ENCODE measurements at regions not wholly inside any gene's neighbourhood (a gene's known extent, or its start where the extent isn't known, plus 50 kb on each side); places are given as distances from the start of the nearest gene placed in this dataset.
"Not testable (repeated sequence)": the region's sequence is repeated elsewhere in the genome, so short reads cannot be mapped to it uniquely, and the experiment has no call there.

GRCh38 chr5:4571248-4571948 lies 568.7 kb upstream of the ADAMTS16 start:
- Mint-ChIP-seq H3K27me3 (ENCODE audit: low read depth) (no peaks in the 10 kb centered on the region), H3K4me3 (no peak overlapping the region), H3K36me3 (ENCODE audit: insufficient read depth in 2 of 2) (peaks cover 0 to 3% of the 10 kb centered on the region in 2 donors), H3K4me1 (ENCODE audit: low read depth) (no peaks in the 10 kb centered on the region), H3K27ac (no peak overlapping the region), H3K9me3 (peaks cover 8 to 9% of the 10 kb centered on the region in 2 donors)
- ATAC-seq (replicated peaks in 1 of 2) (no peak), DNase-seq (no peak)

- peaks cover 0 to 3% of the 10 kb centered on the region in 2 donors for H3K36me3 Mint-ChIP-seq (ENCODE audit: insufficient read depth in 2 of 2)
- ATAC-seq (replicated peaks in 1 of 2), result no peak
- no peak overlapping the region for H3K4me3 Mint-ChIP-seq
- no peak for DNase-seq
- H3K9me3 Mint-ChIP-seq, result peaks cover 6 to 8% of the 10 kb centered on the region in 2 donors
- no peaks in the 10 kb centered on the region for H3K27me3 Mint-ChIP-seq (ENCODE audit: low read depth)
- H3K4me1 Mint-ChIP-seq (ENCODE audit: low read depth), result no peaks in the 10 kb centered on the region
- H3K27ac Mint-ChIP-seq, result no peak overlapping the region
Observed at GRCh38 chr5:4572311-4573100, 567.6 kb upstream of the ADAMTS16 start.

GRCh38 chr5:4575608-4576007 lies 564.5 kb upstream of the ADAMTS16 start:
- no peaks in the 10 kb centered on the region for H3K4me1 Mint-ChIP-seq (ENCODE audit: low read depth)
- H3K27me3 Mint-ChIP-seq (ENCODE audit: low read depth), result no peaks in the 10 kb centered on the region
- peaks cover 0 to 3% of the 10 kb centered on the region in 2 donors for H3K36me3 Mint-ChIP-seq (ENCODE audit: insufficient read depth in 2 of 2)
- H3K4me3 Mint-ChIP-seq, result no peak overlapping the region
- DNase-seq (no peak), ATAC-seq (replicated peaks in 1 of 2) (no peak)
- H3K9me3 Mint-ChIP-seq, result peaks cover 7 to 13% of the 10 kb centered on the region in 2 donors
- H3K27ac Mint-ChIP-seq, result no peak overlapping the region

DNA sequence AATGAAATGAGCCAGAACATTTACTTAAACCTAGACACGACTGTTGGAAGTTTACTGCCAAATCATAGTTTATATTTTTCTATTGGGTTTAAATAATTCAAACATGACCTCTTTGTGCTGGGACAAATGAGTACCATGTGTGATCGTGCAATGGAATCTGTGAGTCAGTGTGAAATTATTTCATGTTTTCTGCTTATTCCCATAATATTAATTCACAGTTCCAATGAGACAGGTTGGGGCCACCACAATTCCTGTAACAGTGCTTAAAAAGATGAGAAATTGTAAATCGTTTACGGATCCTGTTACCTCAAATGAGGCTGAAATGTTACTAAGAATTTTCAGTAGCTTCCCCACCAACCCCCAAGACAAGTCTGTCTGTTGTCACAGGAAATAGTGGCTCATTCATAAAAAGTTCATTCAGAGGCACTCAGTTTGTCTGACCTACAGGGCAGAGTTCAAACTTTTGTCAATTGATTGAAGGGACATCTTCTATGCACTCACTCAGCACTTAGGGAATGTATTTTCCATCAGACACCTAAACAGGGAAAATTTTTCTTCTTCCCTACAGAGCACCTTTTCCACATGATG lies 563.9 kb upstream of the ADAMTS16 start:
- H3K27ac Mint-ChIP-seq, result no peak overlapping the region
- peaks cover 2 to 3% of the 10 kb centered on the region in 2 donors for H3K36me3 Mint-ChIP-seq (ENCODE audit: insufficient read depth in 2 of 2)
- no peak overlapping the region for H3K4me3 Mint-ChIP-seq
- peaks cover 5 to 18% of the 10 kb centered on the region in 2 donors for H3K9me3 Mint-ChIP-seq
- no peaks in the 10 kb centered on the region for H3K27me3 Mint-ChIP-seq (ENCODE audit: low read depth)
- H3K4me1 Mint-ChIP-seq (ENCODE audit: low read depth), result no peaks in the 10 kb centered on the region
- no peak for ATAC-seq (replicated peaks in 1 of 2)
- DNase-seq, result no peak

DNA sequence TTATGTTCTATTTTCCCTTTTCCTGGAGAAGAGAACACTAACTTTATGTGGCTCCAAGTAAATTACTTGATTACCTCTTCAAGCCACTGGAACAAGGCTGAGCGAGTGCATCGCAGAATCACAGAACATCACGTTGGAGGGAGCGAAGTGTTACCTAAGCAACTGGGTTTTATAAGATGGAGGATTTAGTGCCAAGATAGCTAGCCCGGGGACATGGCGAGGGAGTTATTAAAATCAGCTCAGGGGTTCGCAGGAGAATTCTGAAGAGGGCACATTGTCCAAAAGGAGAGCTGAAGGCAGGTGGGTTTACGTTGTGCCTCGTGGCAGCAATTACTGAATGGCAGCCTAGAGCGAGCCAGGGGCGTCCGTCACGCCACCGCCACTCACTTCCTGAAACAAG lies 563.2 kb upstream of the ADAMTS16 start:
- Mint-ChIP-seq H3K4me1 (ENCODE audit: low read depth) (no peaks in the 10 kb centered on the region), H3K27me3 (ENCODE audit: low read depth) (no peaks in the 10 kb centered on the region), H3K36me3 (ENCODE audit: insufficient read depth in 2 of 2) (peaks cover 2 to 3% of the 10 kb centered on the region in 2 donors), H3K4me3 (no peak overlapping the region), H3K9me3 (peaks cover 5 to 18% of the 10 kb centered on the region in 2 donors), H3K27ac (no peak overlapping the region)
- no peak for DNase-seq
- ATAC-seq (replicated peaks in 1 of 2), result no peak

- Mint-ChIP-seq H3K36me3 (ENCODE audit: insufficient read depth in 2 of 2) (peaks cover 0 to 2% of the 10 kb centered on the region in 2 donors), H3K27me3 (ENCODE audit: low read depth) (no peaks in the 10 kb centered on the region), H3K4me1 (ENCODE audit: low read depth) (no peaks in the 10 kb centered on the region), H3K27ac (no peak overlapping the region), H3K4me3 (no peak overlapping the region), H3K9me3 (peaks cover 3 to 15% of the 10 kb centered on the region in 2 donors)
- DNase-seq (no peak), ATAC-seq (replicated peaks in 1 of 2) (no peak)
Observed at GRCh38 chr5:4579679-4580078, 560.5 kb upstream of the ADAMTS16 start.

DNA sequence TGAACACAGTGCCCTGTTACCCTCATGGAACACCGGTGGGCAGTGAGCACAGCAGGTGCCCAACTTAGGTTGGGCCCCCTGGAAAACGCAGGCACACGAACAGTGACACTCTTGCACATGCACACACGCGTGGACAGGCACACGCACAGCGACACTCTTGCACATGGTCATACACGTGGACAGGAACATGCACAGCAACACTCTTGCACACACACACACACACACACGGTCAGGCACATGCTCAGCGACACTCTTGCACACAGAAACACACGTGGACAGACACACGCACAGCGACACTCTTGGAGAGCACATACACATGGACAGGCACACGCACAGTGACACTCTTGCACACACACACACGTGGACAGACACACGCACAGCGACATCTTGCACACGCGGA lies 559.4 kb upstream of the ADAMTS16 start:
- Mint-ChIP-seq H3K27me3 (ENCODE audit: low read depth) (no peaks in the 10 kb centered on the region), H3K4me3 (no peak overlapping the region), H3K9me3 (peaks cover 3 to 18% of the 10 kb centered on the region in 2 donors), H3K27ac (no peak overlapping the region), H3K4me1 (ENCODE audit: low read depth) (no peaks in the 10 kb centered on the region), H3K36me3 (ENCODE audit: insufficient read depth in 2 of 2) (peaks cover 0 to 2% of the 10 kb centered on the region in 2 donors)
- DNase-seq (no peak), ATAC-seq (replicated peaks in 1 of 2) (no peak)

GRCh38 chr5:4581289-4581688 lies 558.8 kb upstream of the ADAMTS16 start:
- ATAC-seq (replicated peaks in 1 of 2) (no peak), DNase-seq (no peak)
- Mint-ChIP-seq H3K9me3 (peaks cover 5 to 20% of the 10 kb centered on the region in 2 donors), H3K4me1 (ENCODE audit: low read depth) (no peaks in the 10 kb centered on the region), H3K27me3 (ENCODE audit: low read depth) (no peaks in the 10 kb centered on the region), H3K36me3 (ENCODE audit: insufficient read depth in 2 of 2) (peaks cover 0 to 2% of the 10 kb centered on the region in 2 donors), H3K4me3 (no peak overlapping the region), H3K27ac (no peak overlapping the region)

- Mint-ChIP-seq H3K4me3 (no peak overlapping the region), H3K27ac (no peak overlapping the region), H3K27me3 (ENCODE audit: low read depth) (no peaks in the 10 kb centered on the region), H3K9me3 (peaks cover 4 to 22% of the 10 kb centered on the region in 2 donors), H3K4me1 (ENCODE audit: low read depth) (no peaks in the 10 kb centered on the region), H3K36me3 (ENCODE audit: insufficient read depth in 2 of 2) (peaks cover 0 to 2% of the 10 kb centered on the region in 2 donors)
- DNase-seq (no peak), ATAC-seq (replicated peaks in 1 of 2) (no peak)
Observed at GRCh38 chr5:4584982-4585381, 555.1 kb upstream of the ADAMTS16 start.

GRCh38 chr5:4613440-4613839 lies 526.7 kb upstream of the ADAMTS16 start:
- ATAC-seq (replicated peaks in 1 of 2) (no peak), DNase-seq (no peak)
- no peaks in the 10 kb centered on the region for H3K4me1 Mint-ChIP-seq (ENCODE audit: low read depth)
- no peaks in the 10 kb centered on the region for H3K27me3 Mint-ChIP-seq (ENCODE audit: low read depth)
- H3K9me3 Mint-ChIP-seq, result peaks cover 7% of the 10 kb centered on the region in 2 donors
- H3K27ac Mint-ChIP-seq, result no peak overlapping the region
- H3K36me3 Mint-ChIP-seq (ENCODE audit: insufficient read depth in 2 of 2), result peaks cover 0 to 4% of the 10 kb centered on the region in 2 donors
- H3K4me3 Mint-ChIP-seq, result no peak overlapping the region

DNA sequence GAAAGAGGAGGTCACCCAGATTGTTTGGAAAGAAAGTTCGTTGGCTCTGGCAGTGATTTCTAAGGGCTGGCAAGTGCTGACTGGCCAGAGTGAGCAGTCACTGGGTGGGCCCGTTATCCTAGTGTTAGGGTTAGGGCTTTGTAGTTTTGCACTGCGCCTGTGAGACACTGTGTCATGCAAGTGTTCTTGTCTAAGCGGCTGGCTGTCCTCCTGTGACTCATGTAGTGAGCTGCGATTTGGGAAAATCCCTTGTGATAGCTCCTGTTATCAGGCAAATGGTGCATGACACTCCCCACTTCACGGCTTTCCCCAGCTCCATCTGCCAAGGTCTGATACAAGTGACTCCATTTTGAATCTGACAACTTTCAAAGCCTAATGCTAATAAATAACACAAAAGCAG lies 526.0 kb upstream of the ADAMTS16 start:
- no peak overlapping the region for H3K4me3 Mint-ChIP-seq

GRCh38 chr5:4615369-4615768 lies 524.8 kb upstream of the ADAMTS16 start:
- H3K4me1 Mint-ChIP-seq (ENCODE audit: low read depth); H3K9me3 Mint-ChIP-seq; H3K27me3 Mint-ChIP-seq (ENCODE audit: low read depth); ATAC-seq (replicated peaks in 1 of 2); DNase-seq; H3K36me3 Mint-ChIP-seq (ENCODE audit: insufficient read depth in 2 of 2); H3K27ac Mint-ChIP-seq; H3K4me3 Mint-ChIP-seq: not testable (repeated sequence)

More for the DNA sequence above, 526.0 kb upstream of the ADAMTS16 start:
- peaks cover 0 to 4% of the 10 kb centered on the region in 2 donors for H3K36me3 Mint-ChIP-seq (ENCODE audit: insufficient read depth in 2 of 2)
- no peaks in the 10 kb centered on the region for H3K4me1 Mint-ChIP-seq (ENCODE audit: low read depth)
- no peaks in the 10 kb centered on the region for H3K27me3 Mint-ChIP-seq (ENCODE audit: low read depth)
- DNase-seq (no peak), ATAC-seq (replicated peaks in 1 of 2) (no peak)
- no peak overlapping the region for H3K27ac Mint-ChIP-seq
- H3K9me3 Mint-ChIP-seq, result peaks cover 4% of the 10 kb centered on the region in 2 donors

DNA sequence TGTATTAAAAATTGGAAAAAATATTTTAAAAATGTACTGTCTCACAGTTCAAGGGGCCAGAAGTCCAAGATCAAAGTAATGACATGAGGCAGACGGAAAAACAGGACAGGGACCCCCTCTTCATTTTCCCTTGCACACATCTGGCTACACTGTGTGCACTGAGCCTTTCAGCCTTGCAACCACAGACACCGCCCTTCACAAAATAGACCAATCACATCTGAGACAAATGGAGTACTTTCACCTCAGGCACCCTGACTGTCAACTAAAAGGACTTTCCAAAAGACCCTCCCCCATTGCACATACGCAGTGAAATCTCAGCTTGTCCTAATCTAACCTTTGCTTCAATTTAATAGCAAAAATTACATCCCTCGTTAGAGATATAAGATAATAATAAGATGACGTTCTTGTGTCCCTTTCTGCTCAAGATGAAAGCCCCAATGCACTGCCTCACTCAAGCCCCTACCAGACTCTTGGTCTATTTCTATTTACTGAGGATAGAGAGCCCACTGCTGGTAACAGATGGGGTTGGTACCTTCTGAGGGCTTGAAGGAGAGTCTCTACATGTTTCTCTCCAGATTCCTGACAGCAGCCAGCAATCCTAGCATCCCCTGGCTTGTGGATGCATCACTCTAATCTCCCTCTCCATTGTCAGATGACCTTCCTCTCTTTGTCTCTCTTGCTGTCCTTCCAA lies 514.8 kb upstream of the ADAMTS16 start:
- Mint-ChIP-seq H3K36me3 (ENCODE audit: insufficient read depth in 2 of 2) (no peaks in the 10 kb centered on the region), H3K27me3 (ENCODE audit: low read depth) (no peaks in the 10 kb centered on the region), H3K4me1 (ENCODE audit: low read depth) (no peaks in the 10 kb centered on the region), H3K9me3 (peaks cover 7 to 8% of the 10 kb centered on the region in 2 donors), H3K27ac (no peak overlapping the region), H3K4me3 (no peak overlapping the region)
- no peak for DNase-seq
- ATAC-seq (replicated peaks in 1 of 2), result no peak

Data from activated T-cell treated with anti-CD3 and anti-CD28 coated beads, Interleukin-2, amount 50 U/mL, for 72 hours (primary cell).